BLaER1 (cell line): ENCODE measurements at regions not wholly inside any gene's neighbourhood (a gene's known extent, or its start where the extent isn't known, plus 50 kb on each side); places are given as distances from the start of the nearest gene placed in this dataset.

Experiments
- H3K27ac ChIP-seq: shearing (Covaris generic); formaldehyde crosslinking; 2 replicates; pipeline ENCODE4 v1.8.1; 2022
- H3K27me3 ChIP-seq: shearing (Covaris generic); formaldehyde crosslinking; 2 replicates; pipeline ENCODE4 v1.8.1; 2022
- H3K36me3 ChIP-seq: shearing (Covaris generic); formaldehyde crosslinking; 2 replicates; pipeline ENCODE4 v1.8.1; 2022
- H3K4me1 ChIP-seq: shearing (Covaris generic); formaldehyde crosslinking; 2 replicates; pipeline ENCODE4 v1.8.1; 2022
- H3K4me2 ChIP-seq: shearing (Covaris generic); formaldehyde crosslinking; 2 replicates; pipeline ENCODE4 v1.8.1; 2022
- H3K4me3 ChIP-seq: shearing (Covaris generic); formaldehyde crosslinking; 2 replicates; pipeline ENCODE4 v1.8.1; 2022
- H3K9ac ChIP-seq: shearing (Covaris generic); formaldehyde crosslinking; 2 replicates; pipeline ENCODE4 v1.8.1; 2022
- H3K9me3 ChIP-seq: shearing (Covaris generic); formaldehyde crosslinking; 2 replicates; pipeline ENCODE4 v1.8.1; 2022
- H4K20me1 ChIP-seq: shearing (Covaris generic); formaldehyde crosslinking; 2 replicates; pipeline ENCODE4 v1.8.1; 2022
- Cebpa-rat ChIP-seq: shearing (Covaris generic); IDR thresholded peaks from 2 replicates; pipeline ENCODE4 v1.8.1; 2022

DNA sequence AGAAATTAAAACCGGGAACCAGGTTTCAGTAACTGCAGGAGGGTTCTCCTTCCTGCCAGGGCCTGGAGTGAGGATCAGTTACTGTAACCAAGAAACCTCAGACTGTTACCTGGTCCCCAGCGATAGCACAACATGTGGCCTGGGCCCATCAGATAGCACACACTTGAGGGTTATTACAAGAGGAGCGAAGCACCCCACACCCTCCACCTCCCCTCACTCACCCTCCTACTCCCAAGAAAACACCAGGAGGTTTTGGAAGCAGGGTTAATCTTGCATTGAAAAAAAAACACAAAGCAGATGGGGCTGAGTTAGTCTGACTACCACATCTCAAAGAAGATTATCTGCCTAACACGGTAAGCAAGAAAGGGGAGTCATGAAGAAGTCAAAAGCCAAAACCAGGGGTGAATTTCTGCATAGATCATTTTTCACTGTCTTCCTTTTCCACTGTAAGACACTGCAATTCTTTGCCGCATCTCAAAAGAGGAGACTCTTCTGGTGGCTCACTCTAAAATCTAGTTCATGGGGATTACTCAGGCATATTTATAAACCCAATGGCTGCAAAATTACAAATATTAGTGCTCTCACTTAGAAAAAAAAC is 75.9 kb upstream of the DOCK9 start:
- H3K9ac ChIP-seq: no peak overlapping the region
- H3K27me3 ChIP-seq: peaks cover 6% of the 10 kb centered on the region; the same call in 1 of the 2 replicates
- H3K4me1 ChIP-seq: peaks cover 24% of the 10 kb centered on the region
- no peak overlapping the region for H3K27ac ChIP-seq
- TF ChIP-seq Cebpa-rat: no peak
- H4K20me1 ChIP-seq: peaks cover 31% of the 10 kb centered on the region; the same call in 1 of the 2 replicates
- H3K4me3 ChIP-seq: no peak overlapping the region
- no peak overlapping the region for H3K4me2 ChIP-seq
- no peaks in the 10 kb centered on the region for H3K9me3 ChIP-seq
- no peaks in the 10 kb centered on the region for H3K36me3 ChIP-seq

DNA sequence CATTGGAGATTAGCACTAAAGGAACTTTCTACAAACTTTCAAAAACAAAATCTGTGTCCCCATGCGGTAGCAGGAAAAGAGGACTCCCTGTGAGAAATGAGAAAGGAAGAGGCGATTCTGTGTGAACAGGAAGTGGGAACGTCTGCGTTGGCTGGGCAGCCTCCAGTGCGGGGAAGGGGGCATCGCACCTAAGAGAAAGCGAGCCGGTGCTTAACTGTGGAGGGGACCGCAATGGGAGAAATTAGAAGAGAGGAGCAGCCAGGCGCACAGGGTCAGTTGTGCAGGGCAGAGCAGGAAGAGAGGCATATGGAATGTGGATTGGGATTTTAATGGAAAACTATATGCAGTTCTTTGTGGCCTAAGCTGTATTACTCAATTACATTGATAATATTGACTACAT is 77.4 kb upstream of the DOCK9 start:
- Histone ChIP-seq H3K36me3 (no peaks in the 10 kb centered on the region), H3K4me1 (peaks cover 24% of the 10 kb centered on the region), H3K27ac (no peak overlapping the region), H4K20me1 (peaks cover 22% of the 10 kb centered on the region; the same call in 1 of the 2 replicates), H3K27me3 (no peaks in the 10 kb centered on the region), H3K9me3 (no peaks in the 10 kb centered on the region), H3K4me3 (no peak overlapping the region), H3K9ac (no peak overlapping the region), H3K4me2 (peak overlapping the region; percentile 47)
- TF ChIP-seq Cebpa-rat: no peak

DNA sequence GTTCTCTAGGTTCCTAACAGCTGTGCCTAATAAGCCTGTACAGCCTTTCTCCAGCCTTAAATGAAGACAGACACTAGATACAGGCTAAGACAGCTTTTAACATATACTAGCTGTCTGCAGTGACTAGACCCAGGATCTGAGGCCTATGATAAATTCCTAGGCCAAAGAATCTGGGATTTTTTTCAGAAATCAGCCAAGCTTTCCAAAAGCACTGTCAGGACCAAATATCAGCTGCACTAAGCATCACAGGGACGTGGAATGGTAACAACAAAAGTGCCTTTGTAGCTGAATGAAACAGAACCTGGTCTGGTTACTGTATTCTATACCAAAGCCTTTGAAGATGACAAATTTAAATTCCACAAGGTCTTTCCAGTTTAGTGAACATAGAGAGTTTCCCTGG is 77.9 kb upstream of the DOCK9 start:
- no peak overlapping the region for H3K4me3 ChIP-seq
- no peak overlapping the region for H3K27ac ChIP-seq
- no peak overlapping the region for H3K9ac ChIP-seq
- H4K20me1 ChIP-seq: peaks cover 18% of the 10 kb centered on the region; the same call in 1 of the 2 replicates
- no peaks in the 10 kb centered on the region for H3K9me3 ChIP-seq
- no peaks in the 10 kb centered on the region for H3K36me3 ChIP-seq
- TF ChIP-seq Cebpa-rat: no peak
- no peak overlapping the region for H3K4me2 ChIP-seq
- H3K27me3 ChIP-seq: no peaks in the 10 kb centered on the region
- H3K4me1 ChIP-seq: peaks cover 24% of the 10 kb centered on the region

DNA sequence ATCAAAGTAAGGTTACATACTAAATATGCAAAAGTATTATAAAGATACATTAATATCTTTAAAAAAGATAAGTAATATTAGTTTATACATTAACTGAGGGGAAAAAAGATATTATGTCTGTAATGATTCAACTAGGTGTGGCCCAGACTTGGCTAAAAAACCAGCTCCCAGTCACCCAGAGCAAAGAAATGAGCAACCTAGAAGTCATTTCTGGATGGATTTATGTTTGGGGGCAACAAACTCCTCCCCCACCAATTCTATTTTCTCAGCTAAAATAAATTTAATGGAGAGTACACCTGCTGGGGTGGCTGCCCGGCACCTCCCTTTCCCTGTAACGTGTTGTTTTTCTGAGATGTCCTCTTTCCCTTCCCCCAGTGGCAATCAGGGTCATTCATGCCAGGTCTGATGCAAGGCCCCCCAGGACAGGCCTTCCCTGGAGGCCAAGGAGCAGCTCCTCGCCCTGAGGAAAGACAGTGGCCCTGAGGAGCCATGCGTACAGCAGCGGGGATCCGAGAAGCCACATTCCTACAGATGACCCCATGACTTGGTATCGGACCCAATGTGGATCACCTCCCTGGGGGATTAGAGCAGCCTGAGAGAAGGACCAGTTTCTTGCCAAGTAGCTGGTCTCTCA is 78.6 kb upstream of the DOCK9 start:
- Histone ChIP-seq H3K9me3 (no peaks in the 10 kb centered on the region), H3K4me3 (no peak overlapping the region), H3K36me3 (no peaks in the 10 kb centered on the region), H3K4me2 (no peak overlapping the region), H3K4me1 (peaks cover 16% of the 10 kb centered on the region), H3K9ac (no peak overlapping the region), H3K27ac (no peak overlapping the region), H3K27me3 (no peaks in the 10 kb centered on the region), H4K20me1 (peaks cover 15% of the 10 kb centered on the region; the same call in 1 of the 2 replicates)
- TF ChIP-seq Cebpa-rat: no peak

DNA sequence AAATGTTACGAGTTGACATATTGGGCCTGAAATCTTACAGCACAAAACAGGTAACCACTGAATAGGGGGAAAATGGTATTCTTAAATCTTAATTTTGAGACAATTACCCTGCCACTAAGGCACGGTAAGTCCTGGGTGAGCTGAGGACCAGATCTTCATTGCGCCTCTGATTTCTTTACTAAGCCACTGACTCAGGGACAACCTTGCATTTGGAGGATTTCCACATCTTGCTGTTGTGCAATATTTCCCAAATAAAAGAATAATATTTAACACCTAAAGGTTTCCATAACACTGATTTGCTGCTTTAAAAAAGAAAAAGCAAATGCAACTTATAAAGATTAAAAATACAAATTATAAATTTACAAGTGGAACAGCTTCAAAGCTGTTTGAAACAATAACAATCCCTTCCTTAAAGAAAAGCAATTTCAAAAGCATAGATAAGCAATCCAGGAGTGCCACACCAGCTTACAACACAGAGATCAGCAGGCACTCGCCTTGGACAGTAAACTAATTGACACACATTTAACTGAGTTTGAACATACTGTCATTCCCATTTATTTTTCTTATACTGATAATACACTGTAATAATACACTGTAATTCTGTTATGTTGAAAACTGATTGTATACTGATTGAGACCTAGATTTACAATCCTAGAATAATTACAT is 79.6 kb upstream of the DOCK9 start:
- Histone ChIP-seq H3K4me3 (no peak overlapping the region), H3K4me1 (peaks cover 13% of the 10 kb centered on the region), H3K27ac (no peak overlapping the region), H3K9me3 (no peaks in the 10 kb centered on the region), H4K20me1 (peaks cover 9% of the 10 kb centered on the region; the same call in 1 of the 2 replicates), H3K27me3 (no peaks in the 10 kb centered on the region), H3K36me3 (no peaks in the 10 kb centered on the region), H3K9ac (no peak overlapping the region), H3K4me2 (no peak overlapping the region)
- 0 out of 2 replicates have a peak, but pooled peaks have one; percentile 17 for TF ChIP-seq Cebpa-rat

DNA sequence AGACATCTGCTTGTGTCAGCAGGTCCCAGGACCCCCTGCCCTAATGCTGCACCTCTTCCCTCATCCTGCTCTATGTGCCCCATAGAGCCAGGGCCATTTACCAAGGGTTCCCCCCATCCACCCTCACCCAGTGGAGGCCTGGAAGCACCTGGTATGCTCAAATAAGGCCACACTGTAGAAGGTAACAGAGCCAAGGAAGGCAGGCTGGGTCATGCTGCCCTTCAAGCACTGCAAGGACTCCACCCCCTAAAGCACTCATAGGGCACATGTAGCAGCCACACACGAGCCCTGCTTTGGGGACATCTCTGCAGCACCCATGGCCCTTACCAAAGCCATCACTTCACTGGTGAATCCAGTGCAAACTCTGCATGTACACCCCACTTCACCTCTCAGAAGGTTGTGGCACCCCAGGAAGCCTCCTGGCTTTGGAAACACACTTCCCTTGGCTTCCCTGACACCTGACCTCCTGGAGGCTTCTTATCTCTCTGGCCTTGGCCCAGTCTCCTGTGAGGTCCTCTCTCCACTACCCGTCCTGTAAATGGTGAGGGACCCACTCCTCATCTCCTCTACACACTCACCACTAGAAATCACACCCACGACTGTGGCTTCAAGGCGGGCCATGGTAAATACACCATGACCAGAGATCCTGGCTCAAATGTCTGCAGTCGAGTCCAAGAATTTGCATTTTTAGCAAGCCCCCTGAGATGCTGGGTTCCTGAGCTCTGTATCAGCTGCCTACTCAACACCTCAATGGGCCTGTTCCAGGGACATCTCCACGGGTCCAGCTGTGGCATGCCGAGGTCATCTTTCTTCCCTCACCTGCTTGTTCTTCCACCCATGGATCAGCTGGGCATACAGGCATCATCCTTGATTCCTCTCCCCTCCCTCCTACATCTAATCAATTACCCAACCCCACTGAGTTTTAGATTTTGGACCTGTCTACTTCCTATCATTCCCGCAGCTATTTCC is 80.9 kb upstream of the DOCK9 start:
- Histone ChIP-seq H4K20me1 (peaks cover 7% of the 10 kb centered on the region; the same call in 1 of the 2 replicates), H3K9ac (no peak overlapping the region), H3K9me3 (no peaks in the 10 kb centered on the region), H3K27ac (no peak overlapping the region), H3K27me3 (no peaks in the 10 kb centered on the region), H3K4me2 (no peak overlapping the region), H3K4me3 (no peak overlapping the region), H3K4me1 (peaks cover 17% of the 10 kb centered on the region), H3K36me3 (no peaks in the 10 kb centered on the region)
- TF ChIP-seq Cebpa-rat: no peak

DNA sequence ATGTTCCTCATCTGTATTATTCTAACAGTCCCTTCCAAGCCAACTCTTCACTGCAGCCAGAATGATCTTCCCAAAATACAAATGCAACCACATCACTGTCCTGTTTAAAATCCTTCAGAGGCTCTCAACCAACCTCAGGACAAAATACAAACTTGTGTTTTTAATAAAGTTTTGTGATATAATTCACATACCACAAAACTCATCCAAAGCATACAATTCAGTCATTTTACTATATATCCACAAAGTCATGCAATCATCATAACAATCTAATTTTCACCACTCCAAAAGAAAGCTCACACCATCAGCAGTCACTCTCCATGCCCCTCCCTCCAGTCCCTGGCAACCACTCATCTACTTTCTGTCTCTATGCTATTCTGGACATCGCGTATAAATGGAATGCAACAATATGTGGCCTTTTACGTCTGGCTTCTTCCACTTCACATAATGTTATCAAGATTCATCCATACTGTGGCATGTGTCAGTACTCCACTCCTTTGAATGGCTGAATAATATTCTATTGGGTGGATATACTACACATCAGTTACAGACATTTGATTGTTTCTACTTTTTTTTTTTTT is 81.7 kb upstream of the DOCK9 start:
- peaks cover 17% of the 10 kb centered on the region for H3K4me1 ChIP-seq
- H3K27ac ChIP-seq: no peak overlapping the region
- no peak overlapping the region for H3K9ac ChIP-seq
- no peaks in the 10 kb centered on the region for H3K27me3 ChIP-seq
- no peaks in the 10 kb centered on the region for H3K36me3 ChIP-seq
- no peaks in the 10 kb centered on the region for H3K9me3 ChIP-seq
- no peak overlapping the region for H3K4me2 ChIP-seq
- H4K20me1 ChIP-seq: peaks cover 7% of the 10 kb centered on the region; the same call in 1 of the 2 replicates
- TF ChIP-seq Cebpa-rat: no peak
- H3K4me3 ChIP-seq: no peak overlapping the region

DNA sequence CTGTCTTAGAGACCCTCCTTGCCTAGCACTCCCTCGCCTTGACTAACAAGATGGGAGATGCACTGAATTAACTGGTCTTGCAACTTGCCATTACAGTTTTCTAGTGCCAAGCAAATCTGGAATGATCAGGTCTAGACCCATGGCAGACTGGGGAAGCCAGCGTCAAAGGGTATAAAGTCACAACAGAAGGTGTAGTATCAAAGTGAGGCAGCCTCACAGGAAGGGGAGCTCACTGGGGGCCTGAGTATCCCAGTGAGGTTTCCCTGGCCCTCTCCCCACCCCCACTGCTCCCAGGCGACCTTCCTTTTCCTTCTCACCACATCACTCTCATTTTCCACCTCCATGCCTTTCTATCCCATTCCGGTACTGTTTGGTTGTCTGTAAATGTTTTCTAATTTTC is 83.5 kb upstream of the DOCK9 start:
- Histone ChIP-seq H3K4me3 (no peak overlapping the region), H3K9ac (no peak overlapping the region), H4K20me1 (no peaks in the 10 kb centered on the region), H3K4me1 (peaks cover 19% of the 10 kb centered on the region), H3K27me3 (no peaks in the 10 kb centered on the region), H3K36me3 (no peaks in the 10 kb centered on the region), H3K9me3 (no peaks in the 10 kb centered on the region), H3K27ac (no peak overlapping the region), H3K4me2 (no peak overlapping the region)
- no peak for TF ChIP-seq Cebpa-rat

DNA sequence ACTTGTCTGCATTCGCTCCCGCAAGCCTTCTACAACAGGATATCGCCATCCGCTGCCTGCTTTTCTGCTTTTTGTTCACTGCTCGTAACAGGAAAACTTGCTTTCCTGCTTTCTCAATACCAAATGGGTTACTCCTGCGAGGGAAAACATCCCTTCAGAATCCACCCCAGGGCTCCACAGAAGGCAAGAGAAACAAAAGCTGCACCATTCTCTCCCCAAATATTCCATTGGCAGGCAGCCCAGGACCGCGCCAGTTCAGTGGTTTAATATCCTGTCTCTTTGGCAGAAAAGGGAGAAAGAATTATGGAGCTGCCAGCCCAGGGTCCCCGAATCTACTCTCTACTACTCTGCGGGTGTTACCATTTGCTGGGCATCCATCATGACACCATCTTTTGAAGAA is 84.7 kb upstream of the DOCK9 start:
- H3K27ac ChIP-seq: no peak overlapping the region
- H3K9ac ChIP-seq: no peak overlapping the region
- no peak overlapping the region for H3K4me3 ChIP-seq
- H4K20me1 ChIP-seq: no peaks in the 10 kb centered on the region
- peak overlapping the region; percentile 8 for H3K4me2 ChIP-seq
- TF ChIP-seq Cebpa-rat: no peak
- H3K9me3 ChIP-seq: no peaks in the 10 kb centered on the region
- H3K36me3 ChIP-seq: no peaks in the 10 kb centered on the region
- no peaks in the 10 kb centered on the region for H3K27me3 ChIP-seq
- H3K4me1 ChIP-seq: peaks cover 25% of the 10 kb centered on the region
